Breast epithelium (tissue), 4 donors: ENCODE measurements at regions not wholly inside any gene's neighbourhood (a gene's known extent, or its start where the extent isn't known, plus 50 kb on each side); places are given as distances from the start of the nearest gene placed in this dataset.
"Not testable (repeated sequence)": the region's sequence is repeated elsewhere in the genome, so short reads cannot be mapped to it uniquely, and the experiment has no call there.

Experiments used
- DNase-seq, 2 donors: peaks; one replicate each; pipeline ENCODE4 v3.0.0-alpha.2; 2019; ENCODE audit warnings: low spot score in 2 of 2
- H3K27ac ChIP-seq, 2 donors: fragments of 200-600 bp; sonication (generic) in 1 of 2; one replicate each; pipeline ENCODE4 v1.5.1; 2016 to 2019; ENCODE audit warnings: mild to moderate bottlenecking in 1 of 2
- H3K27me3 ChIP-seq, 2 donors: fragments of 200-600 bp; sonication (generic) in 1 of 2; one replicate each; pipeline versions ENCODE4 v1.5.1 to v1.6.0; 2017 to 2019; ENCODE audit warnings: control low read depth in 1 of 2, mild to moderate bottlenecking in 1 of 2
- H3K36me3 ChIP-seq: fragments of 200-600 bp; one replicate; pipeline ENCODE4 v1.5.1; 2019
- H3K4me1 ChIP-seq, 2 donors: fragments of 200-600 bp; sonication (generic); one replicate each; pipeline ENCODE4 v1.5.1; 2016 to 2019; ENCODE audit warnings: control low read depth in 1 of 2
- H3K4me3 ChIP-seq, 3 donors: fragments of 200-600 bp; sonication (generic); 1 replicate in 2 of 3; 2 replicates in 1 of 3; pipeline ENCODE4 v1.5.1; 2016 to 2019; ENCODE audit warnings: mild to moderate bottlenecking in 3 of 3, moderate library complexity in 2 of 3
- H3K9me3 ChIP-seq, 2 donors: fragments of 200-600 bp; sonication (generic) in 1 of 2; one replicate each; pipeline ENCODE4 v1.5.1; 2016 to 2019; ENCODE audit warnings: control low read depth in 1 of 2
- CTCF ChIP-seq, 3 donors: fragments of 450-650 bp; IDR thresholded peaks; one replicate each; pipeline ENCODE4 v1.5.1; 2016 to 2017; ENCODE audit warnings: antibody characterized with exemption in 3 of 3, mild to moderate bottlenecking in 3 of 3, moderate library complexity in 3 of 3
- POLR2A ChIP-seq: fragments of 450-650 bp; IDR thresholded peaks from one replicate; pipeline ENCODE4 v1.6.1; 2016; ENCODE audit warnings: antibody characterized with exemption, mild to moderate bottlenecking, moderate library complexity
- POLR2AphosphoS5 ChIP-seq, 3 donors: sonication (generic); formaldehyde crosslinking; IDR thresholded peaks; one replicate each; pipeline ENCODE4 v1.6.1; 2017; ENCODE audit warnings: antibody characterized with exemption in 3 of 3
- intact Hi-C: fragments of 100-400 bp; cut with DNase I; formaldehyde crosslinking; loops from one replicate; pipeline ENCODE4 v1.15.1; 2023; ENCODE audit warnings: low total_unique reads

DNA sequence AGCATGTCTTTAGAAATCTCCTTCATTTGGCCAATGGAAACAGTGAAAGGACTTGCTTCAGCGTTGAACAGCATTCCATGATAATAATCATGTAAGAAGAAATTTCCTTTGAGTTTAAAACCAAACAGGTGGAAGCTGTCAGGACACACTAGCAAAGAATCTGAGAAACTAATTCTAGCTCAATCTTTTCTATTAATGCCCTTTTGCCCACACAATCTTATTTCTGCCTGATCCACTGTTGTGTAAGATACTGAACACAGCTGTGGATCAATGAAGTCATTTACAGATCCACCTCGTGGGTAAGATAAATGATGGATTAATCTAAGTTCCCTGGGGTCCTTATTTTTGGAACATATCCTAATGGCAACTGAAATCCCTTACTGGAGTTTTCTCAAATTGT is 536.9 kb upstream of the LMO3 start:
- intact Hi-C loops, result no loop called here
- Histone ChIP-seq H3K27me3 (no peaks in the 10 kb centered on the region), H3K27ac (no peak overlapping the region), H3K4me3 (no peak overlapping the region), H3K36me3 (no peaks in the 10 kb centered on the region), H3K9me3 (peaks cover 0 to 9% of the 10 kb centered on the region in 2 donors), H3K4me1 (no peaks in the 10 kb centered on the region)
- TF ChIP-seq POLR2A, result no peak
- TF ChIP-seq POLR2AphosphoS5 (IDR thresholded peaks at IDR 0.05), result no peak
- TF ChIP-seq CTCF (IDR thresholded peaks at IDR 0.05), result no peak
- no peak for DNase-seq

DNA sequence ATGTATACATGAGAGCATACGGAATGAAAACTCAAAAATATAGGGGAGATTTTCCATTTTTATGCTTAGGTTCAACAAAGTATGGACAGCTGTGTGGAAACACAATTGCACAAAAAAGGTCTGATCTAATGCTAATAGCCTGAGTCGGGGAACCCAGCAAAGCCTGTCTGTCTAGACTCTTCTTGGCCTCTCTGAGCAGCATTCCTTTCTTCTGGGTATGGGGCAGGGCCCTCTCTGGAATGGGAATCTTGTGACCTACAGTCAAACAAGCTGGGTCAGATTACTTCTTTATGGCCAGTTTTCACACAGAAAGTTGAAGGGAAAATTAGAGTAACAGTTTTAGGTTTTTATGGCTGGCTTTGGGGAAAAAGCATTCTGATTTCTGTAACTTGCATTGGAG is 534.0 kb upstream of the LMO3 start:
- Histone ChIP-seq H3K27ac (no peak overlapping the region), H3K4me1 (no peaks in the 10 kb centered on the region), H3K4me3 (no peak overlapping the region), H3K27me3 (no peaks in the 10 kb centered on the region), H3K36me3 (no peaks in the 10 kb centered on the region), H3K9me3 (no peaks in the 10 kb centered on the region)
- TF ChIP-seq POLR2A (no peak), POLR2AphosphoS5 (IDR thresholded peaks at IDR 0.05) (no peak), CTCF (IDR thresholded peaks at IDR 0.05) (no peak)
- intact Hi-C loops, result no loop called here
- DNase-seq, result no peak

DNA sequence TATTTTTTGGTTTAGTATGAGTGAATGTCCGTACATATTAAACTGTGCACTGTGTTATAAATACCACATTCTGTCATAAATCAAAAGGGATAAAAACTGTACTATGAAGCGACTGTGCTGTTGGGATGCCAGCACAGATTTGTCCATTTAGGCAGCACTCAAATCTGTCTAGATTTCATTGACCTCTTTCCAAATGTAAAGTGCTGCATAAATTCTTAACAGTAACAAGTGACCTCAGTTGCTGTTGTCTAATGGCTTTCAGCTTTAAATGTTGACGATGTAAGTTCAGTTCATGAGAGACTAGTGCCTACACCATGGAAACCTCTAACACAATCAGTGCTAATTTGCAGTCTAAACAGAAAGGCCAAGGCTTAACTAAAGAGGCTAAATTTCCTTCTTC is 531.4 kb upstream of the LMO3 start:
- no peaks in the 10 kb centered on the region for H3K9me3 ChIP-seq
- H3K27me3 ChIP-seq, result no peaks in the 10 kb centered on the region
- no peak overlapping the region for H3K27ac ChIP-seq
- no peaks in the 10 kb centered on the region for H3K4me1 ChIP-seq
- DNase-seq, result no peak
- H3K36me3 ChIP-seq, result no peaks in the 10 kb centered on the region
- intact Hi-C loops, result no loop called here
- TF ChIP-seq POLR2A (no peak), POLR2AphosphoS5 (IDR thresholded peaks at IDR 0.05) (no peak), CTCF (IDR thresholded peaks at IDR 0.05) (no peak)
- H3K4me3 ChIP-seq, result no peak overlapping the region

DNA sequence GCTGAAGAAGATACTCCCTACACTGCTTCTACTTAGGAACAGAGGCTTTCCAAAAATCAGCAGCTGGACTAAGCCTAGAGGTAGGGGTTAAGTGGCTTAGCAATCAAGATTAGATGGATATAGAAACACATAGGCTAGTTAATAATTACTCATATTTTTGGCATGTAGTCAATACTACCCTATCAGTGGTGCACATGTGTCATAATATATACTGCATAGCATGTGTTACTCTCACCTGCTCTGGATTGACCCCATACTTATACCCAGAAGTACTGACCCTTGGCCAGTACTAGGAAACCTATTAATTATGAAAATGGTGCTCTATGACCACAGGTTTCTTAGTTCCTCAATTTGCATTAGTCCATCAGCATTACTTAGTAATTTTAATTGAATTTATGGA is 528.4 kb upstream of the LMO3 start:
- Histone ChIP-seq H3K27me3 (no peaks in the 10 kb centered on the region), H3K27ac (no peak overlapping the region), H3K4me3 (no peak overlapping the region), H3K36me3 (no peaks in the 10 kb centered on the region), H3K4me1 (no peaks in the 10 kb centered on the region), H3K9me3 (no peaks in the 10 kb centered on the region)
- DNase-seq, result no peak
- TF ChIP-seq CTCF (IDR thresholded peaks at IDR 0.05), result no peak
- no peak for TF ChIP-seq POLR2AphosphoS5 (IDR thresholded peaks at IDR 0.05)
- no peak for TF ChIP-seq POLR2A
- intact Hi-C loops, result no loop called here

- no peak overlapping the region for H3K4me3 ChIP-seq
- H3K9me3 ChIP-seq, result no peaks in the 10 kb centered on the region
- H3K36me3 ChIP-seq, result no peaks in the 10 kb centered on the region
- intact Hi-C loops, result no loop called here
- H3K27me3 ChIP-seq, result no peaks in the 10 kb centered on the region
- H3K4me1 ChIP-seq, result no peaks in the 10 kb centered on the region
- no peak for TF ChIP-seq CTCF (IDR thresholded peaks at IDR 0.05)
- no peak for TF ChIP-seq POLR2AphosphoS5 (IDR thresholded peaks at IDR 0.05)
- TF ChIP-seq POLR2A, result no peak
- DNase-seq, result no peak
- H3K27ac ChIP-seq, result no peak overlapping the region
Measured at GRCh38 chr12:17132336-17132735, 526.4 kb upstream of the LMO3 start.

GRCh38 chr12:17116538-17116937 is 510.6 kb upstream of the LMO3 start:
- H3K4me1 ChIP-seq, intact Hi-C loops, H3K27me3 ChIP-seq, H3K4me3 ChIP-seq, H3K27ac ChIP-seq, DNase-seq, H3K9me3 ChIP-seq, H3K36me3 ChIP-seq: not testable (repeated sequence)
